ENCODE measurements at regions not wholly inside any gene's neighbourhood (a gene's known extent, or its start where the extent isn't known, plus 50 kb on each side); places are given as distances from the start of the nearest gene placed in this dataset.

- ATAC-seq (replicated peaks in 1 of 4) (no peak), DNase-seq (no peak)
- no peak overlapping the region for H3K4me3 ChIP-seq (ENCODE audit: control insufficient read depth in 1 of 2, extremely low read depth in 1 of 2, low read length in 1 of 2)
- Mint-ChIP-seq H3K4me1 (no peaks in the 10 kb centered on the region), H3K4me3 (no peak overlapping the region), H3K27me3 (peaks cover 0 to 12% of the 10 kb centered on the region in 2 donors), H3K36me3 (no peaks in the 10 kb centered on the region), H3K9me3 (no peaks in the 10 kb centered on the region), H3K27ac (no peak overlapping the region)
- no peak overlapping the region for H3K27ac ChIP-seq (ENCODE audit: low read length)
- CTCF ChIA-PET: no interaction called here
- no peaks in the 10 kb centered on the region for H3K9me3 ChIP-seq
- WGBS (ENCODE audit: insufficient coverage): no CpG with 5 or more reads among the region's 2 CpGs
- H3K4me1 ChIP-seq (ENCODE audit: control insufficient read depth in 1 of 2, extremely low read depth in 1 of 2, insufficient read depth in 2 of 2, low read length in 2 of 2): no peaks in the 10 kb centered on the region
- POLR2A ChIA-PET: no interaction called here
- no peaks in the 10 kb centered on the region for H3K36me3 ChIP-seq (ENCODE audit: control insufficient read depth in 2 of 2, extremely low read depth in 1 of 2, insufficient read depth in 1 of 2, low read length in 1 of 2)
- no peaks in the 10 kb centered on the region for H3K27me3 ChIP-seq (replicated peaks in 1 of 2; ENCODE audit: control insufficient read depth in 2 of 2, extremely low read depth in 1 of 2, insufficient read depth in 2 of 2, low read length in 1 of 2)
These were observed 60.0 kb upstream of the DCBLD2 start for GRCh38 chr3:98961161-98962155.

GRCh38 chr3:98957681-98958080, 56.2 kb upstream of the DCBLD2 start:
- no peaks in the 10 kb centered on the region for H3K36me3 Mint-ChIP-seq
- H3K4me1 Mint-ChIP-seq: no peaks in the 10 kb centered on the region
- Histone ChIP-seq H3K9me3 (no peaks in the 10 kb centered on the region), H3K4me3 (ENCODE audit: control insufficient read depth in 1 of 2, extremely low read depth in 1 of 2, low read length in 1 of 2) (no peak overlapping the region), H3K27me3 (replicated peaks in 1 of 2; ENCODE audit: control insufficient read depth in 2 of 2, extremely low read depth in 1 of 2, insufficient read depth in 2 of 2, low read length in 1 of 2) (peaks cover 0 to under 1% of the 10 kb centered on the region in 2 experiments), H3K4me1 (ENCODE audit: control insufficient read depth in 1 of 2, extremely low read depth in 1 of 2, insufficient read depth in 2 of 2, low read length in 2 of 2) (no peaks in the 10 kb centered on the region), H3K36me3 (ENCODE audit: control insufficient read depth in 2 of 2, extremely low read depth in 1 of 2, insufficient read depth in 1 of 2, low read length in 1 of 2) (no peaks in the 10 kb centered on the region), H3K27ac (ENCODE audit: low read length) (no peak overlapping the region)
- DNase-seq (no peak), ATAC-seq (replicated peaks in 1 of 4) (no peak)
- no peak overlapping the region for H3K4me3 Mint-ChIP-seq
- ChIA-PET CTCF (no interaction called here), POLR2A (no interaction called here)
- no peak overlapping the region for H3K27ac Mint-ChIP-seq
- H3K9me3 Mint-ChIP-seq: no peaks in the 10 kb centered on the region
- no CpG with 5 or more reads among the region's 2 CpGs for WGBS (ENCODE audit: insufficient coverage)
- peaks cover 3 to 22% of the 10 kb centered on the region in 2 donors for H3K27me3 Mint-ChIP-seq

- CTCF ChIA-PET: no interaction called here
- H3K27ac Mint-ChIP-seq: no peak overlapping the region
- no peaks in the 10 kb centered on the region for H3K9me3 Mint-ChIP-seq
- DNase-seq (no peak), ATAC-seq (replicated peaks in 1 of 4) (no peak)
- Histone ChIP-seq H3K36me3 (ENCODE audit: control insufficient read depth in 2 of 2, extremely low read depth in 1 of 2, insufficient read depth in 1 of 2, low read length in 1 of 2) (no peaks in the 10 kb centered on the region), H3K4me3 (ENCODE audit: control insufficient read depth in 1 of 2, extremely low read depth in 1 of 2, low read length in 1 of 2) (no peak overlapping the region), H3K9me3 (no peaks in the 10 kb centered on the region), H3K27ac (ENCODE audit: low read length) (no peak overlapping the region), H3K4me1 (ENCODE audit: control insufficient read depth in 1 of 2, extremely low read depth in 1 of 2, insufficient read depth in 2 of 2, low read length in 2 of 2) (no peaks in the 10 kb centered on the region), H3K27me3 (replicated peaks in 1 of 2; ENCODE audit: control insufficient read depth in 2 of 2, extremely low read depth in 1 of 2, insufficient read depth in 2 of 2, low read length in 1 of 2) (peaks cover 0 to 6% of the 10 kb centered on the region in 2 experiments)
- no peak overlapping the region for H3K4me3 Mint-ChIP-seq
- H3K27me3 Mint-ChIP-seq: peaks cover 3 to 22% of the 10 kb centered on the region in 2 donors
- no peaks in the 10 kb centered on the region for H3K36me3 Mint-ChIP-seq
- no peaks in the 10 kb centered on the region for H3K4me1 Mint-ChIP-seq
- POLR2A ChIA-PET: no interaction called here
These were observed 54.5 kb upstream of the DCBLD2 start for GRCh38 chr3:98956008-98956407.

- Mint-ChIP-seq H3K27ac (no peak overlapping the region), H3K4me1 (no peaks in the 10 kb centered on the region), H3K4me3 (no peak overlapping the region), H3K9me3 (no peaks in the 10 kb centered on the region), H3K36me3 (no peaks in the 10 kb centered on the region), H3K27me3 (peaks cover 3 to 26% of the 10 kb centered on the region in 2 donors)
- 67% methylated on average over 1 of the region's 3 CpGs for WGBS (ENCODE audit: insufficient coverage)
- Histone ChIP-seq H3K4me1 (ENCODE audit: control insufficient read depth in 1 of 2, extremely low read depth in 1 of 2, insufficient read depth in 2 of 2, low read length in 2 of 2) (no peaks in the 10 kb centered on the region), H3K27me3 (replicated peaks in 1 of 2; ENCODE audit: control insufficient read depth in 2 of 2, extremely low read depth in 1 of 2, insufficient read depth in 2 of 2, low read length in 1 of 2) (peaks cover 0 to 6% of the 10 kb centered on the region in 2 experiments), H3K4me3 (ENCODE audit: control insufficient read depth in 1 of 2, extremely low read depth in 1 of 2, low read length in 1 of 2) (no peak overlapping the region), H3K27ac (ENCODE audit: low read length) (no peak overlapping the region), H3K9me3 (no peaks in the 10 kb centered on the region), H3K36me3 (ENCODE audit: control insufficient read depth in 2 of 2, extremely low read depth in 1 of 2, insufficient read depth in 1 of 2, low read length in 1 of 2) (no peaks in the 10 kb centered on the region)
- ChIA-PET POLR2A (no interaction called here), CTCF (no interaction called here)
- ATAC-seq (replicated peaks in 1 of 4) (no peak), DNase-seq (no peak)
These were observed 53.5 kb upstream of the DCBLD2 start for GRCh38 chr3:98954791-98955604.

DNA sequence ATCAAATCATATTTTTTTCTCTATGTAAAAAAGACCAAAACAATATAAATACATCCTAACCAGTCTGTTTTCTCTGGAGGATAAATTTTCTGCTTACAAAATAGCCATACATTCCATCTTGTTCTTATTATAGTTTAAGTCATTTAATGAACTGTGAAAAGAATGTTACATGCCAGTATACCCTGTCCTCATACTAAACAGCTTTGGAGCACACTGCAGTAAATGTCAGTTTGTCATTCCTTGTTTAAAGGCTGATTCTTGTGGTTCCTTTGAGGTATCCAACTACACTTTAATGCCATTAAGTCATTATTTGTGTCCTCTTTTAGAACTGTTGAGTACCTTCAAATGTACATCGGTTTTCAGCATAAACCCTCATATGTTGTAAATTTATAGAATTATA, 52.7 kb upstream of the DCBLD2 start:
- Mint-ChIP-seq H3K9me3 (peaks cover 0 to 2% (median 0%) of the 10 kb centered on the region in 3 donors), H3K27me3 (peaks cover 3 to 26% of the 10 kb centered on the region in 2 donors), H3K4me3 (no peak overlapping the region), H3K27ac (no peak overlapping the region), H3K36me3 (no peaks in the 10 kb centered on the region), H3K4me1 (no peaks in the 10 kb centered on the region)
- Histone ChIP-seq H3K36me3 (ENCODE audit: control insufficient read depth in 2 of 2, extremely low read depth in 1 of 2, insufficient read depth in 1 of 2, low read length in 1 of 2) (no peaks in the 10 kb centered on the region), H3K4me1 (ENCODE audit: control insufficient read depth in 1 of 2, extremely low read depth in 1 of 2, insufficient read depth in 2 of 2, low read length in 2 of 2) (no peaks in the 10 kb centered on the region), H3K9me3 (no peaks in the 10 kb centered on the region), H3K27ac (ENCODE audit: low read length) (no peak overlapping the region), H3K4me3 (ENCODE audit: control insufficient read depth in 1 of 2, extremely low read depth in 1 of 2, low read length in 1 of 2) (no peak overlapping the region), H3K27me3 (replicated peaks in 1 of 2; ENCODE audit: control insufficient read depth in 2 of 2, extremely low read depth in 1 of 2, insufficient read depth in 2 of 2, low read length in 1 of 2) (peaks cover 0 to 6% of the 10 kb centered on the region in 2 experiments)
- DNase-seq (no peak), ATAC-seq (replicated peaks in 1 of 4) (no peak)
- ChIA-PET CTCF (no interaction called here), POLR2A (no interaction called here)
- no CpG with 5 or more reads among the region's 1 CpG for WGBS (ENCODE audit: insufficient coverage)

DNA sequence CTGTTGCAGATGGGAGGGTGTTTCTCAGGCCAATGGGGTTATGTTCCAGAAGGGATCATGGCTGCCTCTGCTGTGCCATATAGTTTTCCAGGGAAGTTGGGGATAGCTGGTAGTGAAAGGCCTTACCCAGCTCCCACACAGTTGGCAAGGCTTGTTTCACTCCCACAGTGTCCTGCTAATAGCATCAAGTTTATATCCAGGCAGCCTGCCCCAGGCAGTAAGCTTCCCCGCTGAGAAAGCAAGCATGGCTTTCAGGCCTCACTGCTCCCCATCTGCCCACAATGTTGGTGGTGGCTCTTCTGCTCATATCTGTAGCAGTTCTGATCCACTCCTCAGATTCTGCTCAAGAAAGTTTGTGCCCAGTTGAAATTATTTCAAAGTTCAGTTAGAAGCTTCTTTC, 50.9 kb upstream of the DCBLD2 start:
- H3K27ac Mint-ChIP-seq: no peak overlapping the region
- POLR2A ChIA-PET: no interaction called here
- WGBS (ENCODE audit: insufficient coverage): no CpG with 5 or more reads among the region's 1 CpG
- Histone ChIP-seq H3K27me3 (replicated peaks in 1 of 2; ENCODE audit: control insufficient read depth in 2 of 2, extremely low read depth in 1 of 2, insufficient read depth in 2 of 2, low read length in 1 of 2) (peaks cover 0 to 6% of the 10 kb centered on the region in 2 experiments), H3K27ac (ENCODE audit: low read length) (no peak overlapping the region), H3K9me3 (no peaks in the 10 kb centered on the region), H3K4me3 (ENCODE audit: control insufficient read depth in 1 of 2, extremely low read depth in 1 of 2, low read length in 1 of 2) (no peak overlapping the region), H3K4me1 (ENCODE audit: control insufficient read depth in 1 of 2, extremely low read depth in 1 of 2, insufficient read depth in 2 of 2, low read length in 2 of 2) (no peaks in the 10 kb centered on the region), H3K36me3 (ENCODE audit: control insufficient read depth in 2 of 2, extremely low read depth in 1 of 2, insufficient read depth in 1 of 2, low read length in 1 of 2) (no peaks in the 10 kb centered on the region)
- DNase-seq: no peak
- H3K36me3 Mint-ChIP-seq: no peaks in the 10 kb centered on the region
- no peaks in the 10 kb centered on the region for H3K4me1 Mint-ChIP-seq
- no peak overlapping the region for H3K4me3 Mint-ChIP-seq
- CTCF ChIA-PET: no interaction called here
- ATAC-seq (replicated peaks in 1 of 4): no peak
- H3K9me3 Mint-ChIP-seq: peaks cover 0 to 2% (median 0%) of the 10 kb centered on the region in 3 donors
- H3K27me3 Mint-ChIP-seq: peaks cover 6 to 24% of the 10 kb centered on the region in 2 donors
